ENCODE measurements at regions not wholly inside any gene's neighbourhood (a gene's known extent, or its start where the extent isn't known, plus 50 kb on each side); places are given as distances from the start of the nearest gene placed in this dataset.

- DNase-seq, result no peak
- Mint-ChIP-seq H3K4me1 (no peaks in the 10 kb centered on the region), H3K27ac (no peak overlapping the region), H3K27me3 (no peaks in the 10 kb centered on the region), H3K4me3 (no peak overlapping the region), H3K36me3 (ENCODE audit: low read depth) (no peaks in the 10 kb centered on the region)
- no peak for ATAC-seq
- H3K9me3 ChIP-seq (ENCODE audit: control insufficient read depth, low read length, poor library complexity, severe bottlenecking), result no peaks in the 10 kb centered on the region
Measured at GRCh38 chr18:42196651-42197050, 241.6 kb downstream of the PIK3C3 start.

GRCh38 chr18:42201137-42201536 is 246.1 kb downstream of the PIK3C3 start:
- Mint-ChIP-seq H3K27ac (no peak overlapping the region), H3K4me3 (no peak overlapping the region), H3K36me3 (ENCODE audit: low read depth) (peaks cover 2% of the 10 kb centered on the region), H3K27me3 (no peaks in the 10 kb centered on the region), H3K4me1 (no peaks in the 10 kb centered on the region)
- no peaks in the 10 kb centered on the region for H3K9me3 ChIP-seq (ENCODE audit: control insufficient read depth, low read length, poor library complexity, severe bottlenecking)
- ATAC-seq (no peak), DNase-seq (no peak)

- no peak overlapping the region for H3K27ac Mint-ChIP-seq
Measured at GRCh38 chr18:42211201-42211600, 256.2 kb downstream of the PIK3C3 start.

GRCh38 chr18:42222557-42222956 is 267.5 kb downstream of the PIK3C3 start:
- ATAC-seq, result no peak
- no peaks in the 10 kb centered on the region for H3K27me3 Mint-ChIP-seq
- H3K27ac Mint-ChIP-seq, result no peak overlapping the region
- H3K4me1 Mint-ChIP-seq, result no peaks in the 10 kb centered on the region
- no peaks in the 10 kb centered on the region for H3K9me3 ChIP-seq (ENCODE audit: control insufficient read depth, low read length, poor library complexity, severe bottlenecking)
- no peaks in the 10 kb centered on the region for H3K36me3 Mint-ChIP-seq (ENCODE audit: low read depth)
- DNase-seq, result no peak
- no peak overlapping the region for H3K4me3 Mint-ChIP-seq

More at GRCh38 chr18:42211201-42211600, 256.2 kb downstream of the PIK3C3 start:
- DNase-seq (no peak), ATAC-seq (no peak)
- Mint-ChIP-seq H3K4me1 (no peaks in the 10 kb centered on the region), H3K4me3 (no peak overlapping the region), H3K27me3 (no peaks in the 10 kb centered on the region), H3K36me3 (ENCODE audit: low read depth) (no peaks in the 10 kb centered on the region)
- no peaks in the 10 kb centered on the region for H3K9me3 ChIP-seq (ENCODE audit: control insufficient read depth, low read length, poor library complexity, severe bottlenecking)

GRCh38 chr18:42228581-42228980 is 273.5 kb downstream of the PIK3C3 start:
- Mint-ChIP-seq H3K4me1 (no peaks in the 10 kb centered on the region), H3K4me3 (no peak overlapping the region), H3K36me3 (ENCODE audit: low read depth) (no peaks in the 10 kb centered on the region), H3K27me3 (no peaks in the 10 kb centered on the region), H3K27ac (no peak overlapping the region)
- no peak for ATAC-seq
- DNase-seq, result no peak
- no peaks in the 10 kb centered on the region for H3K9me3 ChIP-seq (ENCODE audit: control insufficient read depth, low read length, poor library complexity, severe bottlenecking)

GRCh38 chr18:42229211-42230210 is 274.5 kb downstream of the PIK3C3 start:
- H3K4me3 Mint-ChIP-seq, result no peak overlapping the region
- no peaks in the 10 kb centered on the region for H3K9me3 ChIP-seq (ENCODE audit: control insufficient read depth, low read length, poor library complexity, severe bottlenecking)
- no peak overlapping the region for H3K27ac Mint-ChIP-seq
- DNase-seq, result no peak
- H3K36me3 Mint-ChIP-seq (ENCODE audit: low read depth), result no peaks in the 10 kb centered on the region
- ATAC-seq, result no peak
- H3K4me1 Mint-ChIP-seq, result no peaks in the 10 kb centered on the region
- no peaks in the 10 kb centered on the region for H3K27me3 Mint-ChIP-seq

- H3K4me1 Mint-ChIP-seq, result no peaks in the 10 kb centered on the region
Measured at GRCh38 chr18:42230636-42231035, 275.6 kb downstream of the PIK3C3 start.

GRCh38 chr18:42231284-42231683 is 276.2 kb downstream of the PIK3C3 start:
- no peaks in the 10 kb centered on the region for H3K4me1 Mint-ChIP-seq
- no peak for ATAC-seq

More at GRCh38 chr18:42230636-42231035, 275.6 kb downstream of the PIK3C3 start:
- ATAC-seq (no peak), DNase-seq (no peak)
- no peaks in the 10 kb centered on the region for H3K9me3 ChIP-seq (ENCODE audit: control insufficient read depth, low read length, poor library complexity, severe bottlenecking)
- H3K36me3 Mint-ChIP-seq (ENCODE audit: low read depth), result no peaks in the 10 kb centered on the region
- no peak overlapping the region for H3K4me3 Mint-ChIP-seq
- H3K27me3 Mint-ChIP-seq, result no peaks in the 10 kb centered on the region
- no peak overlapping the region for H3K27ac Mint-ChIP-seq

GRCh38 chr18:42231796-42232195 is 276.8 kb downstream of the PIK3C3 start:
- Mint-ChIP-seq H3K36me3 (ENCODE audit: low read depth) (no peaks in the 10 kb centered on the region), H3K27me3 (no peaks in the 10 kb centered on the region), H3K27ac (no peak overlapping the region), H3K4me3 (no peak overlapping the region), H3K4me1 (no peaks in the 10 kb centered on the region)
- DNase-seq (no peak), ATAC-seq (no peak)
- H3K9me3 ChIP-seq (ENCODE audit: control insufficient read depth, low read length, poor library complexity, severe bottlenecking), result no peaks in the 10 kb centered on the region

More at GRCh38 chr18:42231284-42231683, 276.2 kb downstream of the PIK3C3 start:
- Mint-ChIP-seq H3K36me3 (ENCODE audit: low read depth) (no peaks in the 10 kb centered on the region), H3K27ac (no peak overlapping the region), H3K27me3 (no peaks in the 10 kb centered on the region), H3K4me3 (no peak overlapping the region)
- H3K9me3 ChIP-seq (ENCODE audit: control insufficient read depth, low read length, poor library complexity, severe bottlenecking), result no peaks in the 10 kb centered on the region
- no peak for DNase-seq

- no peaks in the 10 kb centered on the region for H3K4me1 Mint-ChIP-seq
- ATAC-seq (no peak), DNase-seq (no peak)
- no peaks in the 10 kb centered on the region for H3K9me3 ChIP-seq (ENCODE audit: control insufficient read depth, low read length, poor library complexity, severe bottlenecking)
- no peaks in the 10 kb centered on the region for H3K27me3 Mint-ChIP-seq
- H3K36me3 Mint-ChIP-seq (ENCODE audit: low read depth), result no peaks in the 10 kb centered on the region
- H3K27ac Mint-ChIP-seq, result no peak overlapping the region
- no peak overlapping the region for H3K4me3 Mint-ChIP-seq
Measured at GRCh38 chr18:42233908-42234307, 278.9 kb downstream of the PIK3C3 start.

- no peak for ATAC-seq
- Mint-ChIP-seq H3K27ac (no peak overlapping the region), H3K27me3 (no peaks in the 10 kb centered on the region), H3K36me3 (ENCODE audit: low read depth) (no peaks in the 10 kb centered on the region), H3K4me3 (no peak overlapping the region), H3K4me1 (peaks cover 2% of the 10 kb centered on the region)
- no peak for DNase-seq
- no peaks in the 10 kb centered on the region for H3K9me3 ChIP-seq (ENCODE audit: control insufficient read depth, low read length, poor library complexity, severe bottlenecking)
Measured at GRCh38 chr18:42242758-42243157, 287.7 kb downstream of the PIK3C3 start.

GRCh38 chr18:42245137-42245536 is 290.1 kb downstream of the PIK3C3 start:
- no peaks in the 10 kb centered on the region for H3K9me3 ChIP-seq (ENCODE audit: control insufficient read depth, low read length, poor library complexity, severe bottlenecking)
- H3K27ac Mint-ChIP-seq, result no peak overlapping the region
- H3K27me3 Mint-ChIP-seq, result no peaks in the 10 kb centered on the region
- H3K36me3 Mint-ChIP-seq (ENCODE audit: low read depth), result no peaks in the 10 kb centered on the region
- DNase-seq (no peak), ATAC-seq (no peak)
- H3K4me1 Mint-ChIP-seq, result peaks cover 2% of the 10 kb centered on the region
- H3K4me3 Mint-ChIP-seq, result no peak overlapping the region

GRCh38 chr18:42255908-42256765 is 301.1 kb downstream of the PIK3C3 start:
- DNase-seq (no peak), ATAC-seq (no peak)
- no peak overlapping the region for H3K27ac Mint-ChIP-seq
- H3K36me3 Mint-ChIP-seq (ENCODE audit: low read depth), result no peaks in the 10 kb centered on the region
- no peaks in the 10 kb centered on the region for H3K9me3 ChIP-seq (ENCODE audit: control insufficient read depth, low read length, poor library complexity, severe bottlenecking)
- no peaks in the 10 kb centered on the region for H3K27me3 Mint-ChIP-seq
- no peaks in the 10 kb centered on the region for H3K4me1 Mint-ChIP-seq
- H3K4me3 Mint-ChIP-seq, result no peak overlapping the region

Measured in T-helper 17 cell (primary cell).